Thymus (tissue), 11 donors: ENCODE measurements at regions not wholly inside any gene's neighbourhood (a gene's known extent, or its start where the extent isn't known, plus 50 kb on each side); places are given as distances from the start of the nearest gene placed in this dataset.

Experiments used
- DNase-seq, 9 donors: peaks; one replicate each; pipeline ENCODE4 v3.0.0-alpha.2; 2013; ENCODE audit warnings: low spot score in 9 of 9, low read depth in 6 of 9, missing footprints in 1 of 9
- H3K27ac ChIP-seq, 2 donors: one replicate each; pipeline ENCODE4 v1.5.1; 2013; ENCODE audit warnings: control low read depth in 1 of 2, low read depth in 1 of 2, low read length in 1 of 2, mild to moderate bottlenecking in 1 of 2, moderate library complexity in 1 of 2
- H3K27me3 ChIP-seq, 2 donors: one replicate each; pipeline ENCODE4 v1.5.1; 2013; ENCODE audit warnings: low read length in 1 of 2; ENCODE audit not compliant: control insufficient read depth in 2 of 2, insufficient read depth in 1 of 2
- H3K36me3 ChIP-seq, 2 donors: one replicate each; pipeline ENCODE4 v1.5.1; 2013; ENCODE audit warnings: low read length in 1 of 2, mild to moderate bottlenecking in 1 of 2, moderate library complexity in 1 of 2; ENCODE audit not compliant: control insufficient read depth in 2 of 2, insufficient read depth in 2 of 2
- H3K4me1 ChIP-seq, 2 donors: one replicate each; pipeline ENCODE4 v1.5.1; 2013; ENCODE audit warnings: low read length in 2 of 2; ENCODE audit not compliant: control insufficient read depth in 2 of 2, insufficient read depth in 2 of 2
- H3K4me3 ChIP-seq, 2 donors: one replicate each; pipeline ENCODE4 v1.5.1; 2013; ENCODE audit warnings: low read length in 2 of 2, control low read depth in 1 of 2, mild to moderate bottlenecking in 1 of 2
- H3K9me3 ChIP-seq, 2 donors: one replicate each; pipeline ENCODE4 v1.5.1; 2013; ENCODE audit warnings: low read length in 1 of 2, mild to moderate bottlenecking in 1 of 2; ENCODE audit not compliant: control insufficient read depth in 2 of 2, insufficient read depth in 1 of 2
- WGBS: extraction: QIAGEN DNeasy Blood & Tissue Kit; methylation state at CpG from one replicate; pipeline ENCODE4 v1.1.7; 2013; 5-methylcytosine and 5-hydroxymethylcytosine counted together
- donor health status: healthy.

- Histone ChIP-seq H3K36me3 (no peaks in the 10 kb centered on the region), H3K4me1 (no peaks in the 10 kb centered on the region), H3K9me3 (no peaks in the 10 kb centered on the region), H3K27me3 (no peaks in the 10 kb centered on the region), H3K27ac (no peak overlapping the region), H3K4me3 (no peak overlapping the region)
- no peak for DNase-seq
Measured at GRCh38 chr2:56531668-56532420, 348.1 kb downstream of the CCDC85A start.

DNA sequence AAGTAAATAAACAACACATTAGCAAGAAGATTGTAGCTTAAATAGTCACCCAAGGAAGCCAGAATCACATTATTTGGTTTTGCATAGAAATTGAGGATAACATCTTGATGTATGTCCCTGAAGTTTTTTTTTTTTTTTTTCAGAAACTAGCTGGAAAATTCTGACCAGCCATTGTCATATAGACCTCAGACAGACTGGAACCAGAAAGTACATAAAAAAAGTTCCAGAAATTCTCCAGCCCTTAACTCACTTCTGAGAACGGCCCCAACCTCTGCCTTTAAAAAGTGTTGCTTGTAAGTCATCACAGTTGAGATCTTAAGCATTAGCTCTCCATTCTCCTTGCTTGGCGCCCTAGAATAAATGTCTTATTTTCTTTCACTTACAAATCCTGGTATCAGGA, 350.5 kb downstream of the CCDC85A start:
- Histone ChIP-seq H3K27me3 (no peaks in the 10 kb centered on the region), H3K4me1 (no peaks in the 10 kb centered on the region), H3K36me3 (no peaks in the 10 kb centered on the region), H3K9me3 (no peaks in the 10 kb centered on the region), H3K27ac (no peak overlapping the region), H3K4me3 (no peak overlapping the region)
- WGBS = 82% methylated on average over 2 of the region's 2 CpGs
- DNase-seq = no peak

GRCh38 chr2:56537756-56538155, 354.0 kb downstream of the CCDC85A start:
- no peaks in the 10 kb centered on the region for H3K36me3 ChIP-seq
- no peaks in the 10 kb centered on the region for H3K4me1 ChIP-seq
- DNase-seq = no peak
- H3K27ac ChIP-seq = no peak overlapping the region
- H3K27me3 ChIP-seq = no peaks in the 10 kb centered on the region
- H3K4me3 ChIP-seq = no peak overlapping the region
- 85% methylated on average over 3 of the region's 3 CpGs for WGBS
- no peaks in the 10 kb centered on the region for H3K9me3 ChIP-seq

GRCh38 chr2:56539618-56540017, 355.8 kb downstream of the CCDC85A start:
- Histone ChIP-seq H3K27me3 (no peaks in the 10 kb centered on the region), H3K4me3 (no peak overlapping the region), H3K4me1 (no peaks in the 10 kb centered on the region), H3K27ac (no peak overlapping the region), H3K36me3 (no peaks in the 10 kb centered on the region), H3K9me3 (no peaks in the 10 kb centered on the region)
- WGBS = 90% methylated on average over 2 of the region's 2 CpGs
- no peak for DNase-seq

DNA sequence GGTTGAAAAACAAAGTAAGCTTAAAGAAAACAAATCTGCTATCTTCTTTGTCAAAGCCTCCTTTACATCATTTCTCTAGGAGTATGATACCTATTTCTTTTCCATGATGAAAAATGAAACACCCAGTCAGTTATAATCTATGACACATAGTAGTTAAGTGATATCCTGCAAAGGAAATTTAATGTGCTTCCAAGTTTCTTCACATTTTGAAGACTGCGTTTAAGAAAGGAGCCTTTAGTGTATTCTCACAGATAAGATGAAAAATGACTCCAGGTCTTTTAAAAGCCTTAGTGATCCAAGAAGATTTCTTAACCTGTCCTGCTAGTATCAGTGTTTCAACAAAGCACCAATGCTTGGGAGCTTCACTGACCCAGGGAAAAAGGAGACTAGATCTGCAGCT, 356.7 kb downstream of the CCDC85A start:
- Histone ChIP-seq H3K27me3 (no peaks in the 10 kb centered on the region), H3K4me1 (no peaks in the 10 kb centered on the region), H3K27ac (no peak overlapping the region), H3K9me3 (no peaks in the 10 kb centered on the region), H3K4me3 (no peak overlapping the region), H3K36me3 (no peaks in the 10 kb centered on the region)
- DNase-seq = no peak
- WGBS = 91% methylated on average over 1 of the region's 1 CpG

DNA sequence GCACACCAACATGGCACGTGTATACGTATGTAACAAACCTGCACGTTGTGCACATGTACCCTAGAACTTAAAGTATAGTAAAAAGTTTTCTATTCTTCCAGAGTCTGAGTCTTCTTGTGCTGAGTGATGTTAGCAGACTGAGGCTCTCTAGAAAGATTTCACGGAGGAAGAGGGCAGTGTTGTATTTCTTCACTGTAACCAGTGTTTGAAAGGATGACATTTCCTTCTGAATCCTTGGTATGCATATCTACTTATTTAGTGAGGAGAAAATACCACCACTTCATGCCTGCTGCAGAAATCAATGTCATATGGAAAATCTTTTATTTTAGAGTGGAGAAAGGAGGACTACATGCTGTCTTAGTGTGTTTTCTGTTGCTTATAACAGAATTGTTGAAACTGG, 357.1 kb downstream of the CCDC85A start:
- Histone ChIP-seq H3K9me3 (no peaks in the 10 kb centered on the region), H3K4me3 (no peak overlapping the region), H3K36me3 (no peaks in the 10 kb centered on the region), H3K27ac (no peak overlapping the region), H3K27me3 (no peaks in the 10 kb centered on the region), H3K4me1 (no peaks in the 10 kb centered on the region)
- 82% methylated on average over 4 of the region's 4 CpGs for WGBS
- no peak for DNase-seq

- H3K27me3 ChIP-seq = no peaks in the 10 kb centered on the region
- DNase-seq = no peak
Measured at GRCh38 chr2:56542213-56542612, 358.4 kb downstream of the CCDC85A start.

DNA sequence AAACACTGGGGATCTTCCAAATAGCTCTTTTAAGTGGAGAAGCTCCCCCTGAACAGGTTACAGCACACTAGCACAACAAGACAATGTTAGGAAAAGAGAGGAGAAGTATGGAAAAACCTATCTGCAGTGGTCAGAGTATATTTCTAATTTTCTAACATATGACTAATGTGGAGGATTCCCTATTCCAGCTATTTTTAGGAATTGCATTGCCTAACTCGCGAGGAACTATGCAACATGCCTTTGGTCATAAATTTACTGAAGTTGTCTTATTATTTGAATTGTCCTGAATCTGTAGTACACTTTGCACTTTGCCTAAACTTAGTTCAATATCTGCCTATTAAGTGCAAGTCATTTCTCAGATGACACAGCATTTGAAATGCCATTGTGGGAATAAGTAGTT, 381.4 kb downstream of the CCDC85A start:
- no peaks in the 10 kb centered on the region for H3K4me1 ChIP-seq
- no peak overlapping the region for H3K27ac ChIP-seq
- no peak for DNase-seq
- H3K36me3 ChIP-seq = no peaks in the 10 kb centered on the region
- WGBS = 91% methylated on average over 2 of the region's 2 CpGs
- H3K4me3 ChIP-seq = no peak overlapping the region
- H3K9me3 ChIP-seq = no peaks in the 10 kb centered on the region
- H3K27me3 ChIP-seq = no peaks in the 10 kb centered on the region

More at GRCh38 chr2:56542213-56542612, 358.4 kb downstream of the CCDC85A start:
- no peaks in the 10 kb centered on the region for H3K9me3 ChIP-seq
- H3K36me3 ChIP-seq = no peaks in the 10 kb centered on the region
- H3K4me1 ChIP-seq = no peaks in the 10 kb centered on the region
- no peak overlapping the region for H3K4me3 ChIP-seq
- no peak overlapping the region for H3K27ac ChIP-seq

DNA sequence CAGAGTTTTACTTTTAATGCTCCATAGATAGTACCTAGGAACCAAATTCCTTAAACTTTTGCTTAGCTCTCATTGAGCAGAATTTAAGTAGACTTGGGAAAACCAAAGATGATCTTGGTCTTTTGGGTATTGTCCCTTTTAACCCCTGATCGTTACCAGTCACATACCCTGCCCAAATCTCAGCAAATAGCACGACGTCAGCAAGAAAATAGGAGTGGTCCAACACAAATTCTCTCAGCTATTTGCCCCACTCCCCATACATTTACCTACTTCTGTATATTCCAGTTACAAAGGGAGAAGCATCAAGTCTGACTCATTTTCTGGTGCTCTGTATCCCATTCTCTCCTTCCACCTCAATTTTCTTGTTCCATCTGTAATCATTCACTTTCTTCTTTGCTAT, 387.3 kb downstream of the CCDC85A start:
- Histone ChIP-seq H3K36me3 (no peaks in the 10 kb centered on the region), H3K27me3 (no peaks in the 10 kb centered on the region), H3K4me3 (no peak overlapping the region), H3K27ac (no peak overlapping the region), H3K4me1 (no peaks in the 10 kb centered on the region), H3K9me3 (peaks cover 0 to 2% of the 10 kb centered on the region in 2 donors)
- DNase-seq = no peak
- 84% methylated on average over 3 of the region's 3 CpGs for WGBS
